IPS DF 4.7 (cell line): ENCODE measurements at regions not wholly inside any gene's neighbourhood (a gene's known extent, or its start where the extent isn't known, plus 50 kb on each side); places are given as distances from the start of the nearest gene placed in this dataset.
"Not testable (repeated sequence)": the region's sequence is repeated elsewhere in the genome, so short reads cannot be mapped to it uniquely, and the experiment has no call there.

ENCODE experiments used
- DNase-seq: peaks from one replicate; pipeline ENCODE4 v3.0.0-alpha.2; 2013; ENCODE audit warnings: low spot score; ENCODE audit errors: extremely low read depth

DNA sequence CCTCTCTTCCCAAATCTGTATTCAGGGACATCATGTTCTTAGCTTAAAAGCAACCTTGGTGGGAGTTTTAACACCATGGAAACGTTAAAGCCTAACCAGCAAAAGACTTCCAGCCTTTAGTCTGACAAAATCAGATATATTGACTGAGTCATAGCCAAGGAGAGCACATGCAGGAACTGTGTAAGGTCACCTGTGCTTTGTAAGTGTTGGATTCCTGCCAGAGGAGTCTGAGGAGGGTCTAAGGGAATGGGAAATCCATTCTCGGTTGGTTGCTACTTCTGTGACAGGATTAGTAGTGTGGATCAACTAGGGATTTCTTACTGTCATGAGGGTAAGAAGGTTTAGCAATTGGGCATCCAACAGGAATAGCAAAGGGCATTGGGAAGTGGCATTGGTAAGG, 142.0 kb upstream of the CHD1 start:
- no peak for DNase-seq

DNA sequence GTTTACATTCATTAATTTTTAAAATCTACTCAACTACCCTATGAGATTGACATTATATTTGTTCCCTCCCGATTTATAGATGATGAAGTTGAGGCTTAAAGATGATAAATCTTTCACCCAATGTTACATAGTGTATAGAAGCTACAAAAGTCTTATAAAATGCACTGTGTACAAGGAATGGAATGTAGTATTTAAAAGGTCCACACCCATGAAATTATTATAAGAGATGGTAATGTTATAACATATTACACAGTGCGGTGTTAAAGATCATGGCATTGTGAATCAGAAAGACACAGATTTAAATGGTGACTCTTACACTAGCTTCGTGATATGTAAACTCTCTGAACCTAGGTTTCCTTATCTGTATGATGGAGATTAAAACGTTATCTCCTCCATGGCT, 141.6 kb upstream of the CHD1 start:
- no peak for DNase-seq

DNA sequence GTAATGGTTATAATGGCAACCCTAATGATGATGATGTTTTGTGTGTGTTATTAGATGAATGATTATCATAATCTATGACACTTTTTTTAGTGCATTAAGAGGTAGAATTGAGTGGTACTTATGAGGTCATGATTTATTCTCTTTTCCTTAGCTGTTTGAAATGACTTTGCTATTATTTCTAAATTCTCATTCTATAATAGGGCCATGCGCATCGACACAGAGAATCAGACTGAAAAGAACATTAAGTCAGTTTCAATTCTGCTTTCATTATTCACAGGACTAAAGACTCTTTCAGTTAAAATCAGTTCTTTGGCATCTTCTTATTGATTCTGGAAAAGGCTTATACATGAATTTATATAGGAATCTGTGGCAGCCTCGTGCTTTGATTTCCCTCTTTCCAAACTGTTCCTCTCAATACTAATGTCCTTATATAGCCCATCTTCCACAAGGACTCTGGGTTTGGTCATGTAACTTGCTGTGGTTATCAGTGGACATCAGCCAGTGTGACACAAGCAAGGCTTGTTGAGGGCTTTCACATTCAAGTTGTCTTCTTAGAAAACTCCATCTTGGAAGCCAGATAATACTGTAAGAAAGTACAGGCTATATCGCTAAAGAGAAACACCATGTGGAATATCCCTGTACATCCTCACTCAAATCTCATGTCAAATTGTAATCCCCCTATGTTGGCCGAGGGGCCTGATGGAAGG, 140.3 kb upstream of the CHD1 start:
- no peak for DNase-seq

DNA sequence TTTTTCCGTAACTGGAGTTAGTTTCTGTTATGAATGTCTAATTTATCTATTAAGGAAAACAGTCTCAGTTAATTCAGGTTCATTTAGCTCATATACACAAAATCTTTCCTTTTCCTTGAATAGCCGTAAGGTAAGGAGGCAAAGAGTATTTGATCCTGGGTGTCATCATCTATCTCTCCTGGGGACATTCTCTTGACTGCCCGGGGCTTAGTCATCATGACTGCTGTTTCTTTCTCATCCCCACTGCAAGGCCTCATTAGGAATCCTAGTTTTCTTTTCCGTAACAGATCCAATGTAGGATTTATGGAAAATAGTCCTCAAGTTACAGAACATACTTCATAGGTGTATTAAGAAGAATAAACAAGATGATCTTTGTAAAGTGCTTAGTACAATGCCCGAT, 134.9 kb upstream of the CHD1 start:
- no peak for DNase-seq

DNA sequence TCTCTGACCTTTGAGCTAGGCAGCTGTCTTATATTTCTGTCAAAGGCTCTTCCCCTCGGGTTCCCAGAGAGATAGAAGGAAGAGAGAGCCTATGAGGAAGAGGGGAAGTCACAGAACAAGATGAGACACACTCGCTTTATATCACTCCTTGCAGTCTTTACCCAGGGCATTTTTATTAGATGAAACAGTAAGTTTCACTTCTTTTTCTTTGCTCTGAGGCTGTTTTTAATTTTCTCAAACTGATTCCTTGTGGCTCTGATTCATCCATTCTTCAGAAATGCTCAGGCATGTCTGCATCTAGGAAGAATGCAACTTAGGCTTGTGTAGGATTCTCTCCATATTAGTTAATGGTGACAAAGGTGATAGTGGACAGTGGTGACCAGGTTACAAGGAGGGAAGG, 132.9 kb upstream of the CHD1 start:
- DNase-seq: no peak

DNA sequence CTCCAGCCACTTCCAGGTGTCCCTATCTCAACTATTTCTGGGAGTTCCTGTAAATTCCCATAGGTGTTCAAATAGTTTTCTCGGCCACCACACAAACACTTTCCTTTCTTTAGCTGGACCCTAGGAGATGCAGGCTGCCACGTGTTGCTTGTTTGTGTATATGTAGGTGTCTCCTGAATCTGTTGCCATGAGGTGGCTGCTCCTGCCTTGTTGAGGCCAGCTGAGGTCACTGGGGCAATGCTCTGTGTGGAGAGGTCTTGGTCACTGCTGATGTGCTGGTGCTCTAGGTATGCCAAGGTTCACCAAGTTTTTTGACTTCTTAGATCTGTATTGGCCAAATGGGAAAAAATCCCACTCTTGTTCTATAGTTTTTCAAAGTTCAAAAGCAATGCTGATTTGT, 132.5 kb upstream of the CHD1 start:
- DNase-seq: no peak

DNA sequence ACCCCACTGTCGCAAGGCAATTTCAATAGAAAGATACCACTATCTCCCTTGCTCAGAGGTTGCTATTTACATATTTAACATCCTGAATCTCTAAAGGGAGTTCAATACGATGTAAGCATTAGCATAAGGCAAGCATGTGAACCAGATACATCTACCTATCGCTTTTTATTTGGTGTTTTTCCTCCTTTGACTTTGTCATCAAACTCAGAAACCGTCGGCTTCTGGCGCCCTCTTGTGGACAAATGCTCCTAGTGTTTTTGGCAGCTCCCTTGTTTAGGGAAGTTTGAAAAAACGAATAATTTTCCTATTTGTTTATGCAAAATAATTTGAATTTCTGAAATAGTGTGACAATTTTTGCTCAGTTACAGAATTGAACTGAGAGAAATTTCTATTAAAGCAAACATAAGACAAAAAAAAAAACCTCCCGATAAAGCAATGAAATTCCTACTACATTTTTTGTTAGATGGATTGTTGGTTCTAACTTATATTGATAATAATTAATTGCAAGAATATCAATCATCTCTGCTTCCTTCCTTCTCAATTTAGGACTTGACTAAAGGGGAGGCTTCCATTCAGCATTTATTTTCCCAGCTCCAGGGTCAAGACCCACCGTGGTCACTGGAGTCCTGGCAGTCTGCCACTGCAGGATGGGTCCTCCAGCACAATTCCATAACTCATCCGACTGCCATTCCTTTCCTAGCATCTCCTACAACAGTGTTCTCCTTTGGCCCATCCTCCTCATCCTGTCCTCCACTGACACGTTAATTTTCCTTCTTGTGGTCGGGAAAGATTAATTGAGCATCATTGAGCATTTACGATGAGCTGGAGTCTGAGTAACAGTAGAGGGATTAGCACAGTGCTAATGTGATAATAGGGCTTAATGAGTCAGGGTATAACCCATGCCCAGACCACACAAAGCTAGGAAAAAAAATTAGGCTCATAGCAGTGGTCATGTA, 131.8 kb upstream of the CHD1 start:
- DNase-seq: peak; percentile 25

DNA sequence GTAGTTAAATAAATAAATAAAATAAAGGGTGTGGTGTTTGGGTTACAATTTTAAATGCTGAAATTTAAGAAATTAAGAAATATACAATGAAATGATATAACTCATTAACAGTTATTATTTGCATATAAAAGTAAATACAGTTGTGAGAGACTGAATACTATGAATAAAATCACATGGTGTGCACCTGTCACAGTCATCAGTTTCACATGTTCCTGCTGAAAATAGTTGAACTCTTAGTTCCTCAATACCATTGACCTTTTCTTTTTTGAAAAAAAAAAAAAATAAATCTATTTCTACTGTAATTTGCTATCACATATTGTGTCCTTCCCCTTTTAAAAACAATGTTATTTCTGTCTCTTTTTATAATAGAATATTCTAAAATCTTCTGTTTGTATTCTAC, 130.9 kb upstream of the CHD1 start:
- no peak for DNase-seq

DNA sequence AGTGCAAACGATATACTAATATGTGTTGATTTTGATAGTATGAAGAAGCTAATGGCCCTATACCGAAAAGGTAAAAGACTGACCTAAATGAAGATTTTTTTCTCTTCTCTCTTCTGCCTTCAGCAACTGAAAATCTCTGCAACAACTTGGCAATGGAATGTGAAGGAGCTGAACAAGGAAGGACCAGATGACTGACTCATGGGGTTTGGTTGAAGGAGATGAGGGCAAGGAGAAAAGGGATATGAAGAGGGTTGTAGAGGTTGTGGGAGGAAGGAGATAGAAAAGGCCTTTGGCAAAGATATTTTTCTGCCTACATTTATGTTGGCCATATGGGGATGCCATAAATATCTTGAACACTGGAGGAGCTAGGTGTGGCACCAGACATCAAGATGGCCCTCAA, 129.7 kb upstream of the CHD1 start:
- no peak for DNase-seq

DNA sequence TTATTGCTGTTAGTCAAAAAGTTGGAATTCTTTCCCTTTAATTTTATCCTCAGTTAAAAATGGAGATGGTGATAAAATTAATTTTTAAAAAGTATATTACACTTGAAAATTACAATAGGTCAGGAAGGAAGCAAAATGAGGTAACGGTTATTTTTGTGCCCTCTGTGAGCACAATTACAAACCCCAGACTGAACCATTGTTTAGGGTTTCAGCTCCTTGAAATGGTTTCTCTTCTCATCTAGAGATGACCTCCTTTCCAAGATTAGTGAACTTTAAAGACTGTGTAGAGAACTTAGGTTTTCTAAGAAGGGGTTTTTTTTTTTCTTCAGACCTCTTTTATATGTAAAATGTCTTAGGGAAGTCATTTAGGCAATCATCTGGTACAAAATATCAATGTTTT, 126.2 kb upstream of the CHD1 start:
- DNase-seq: no peak

DNA sequence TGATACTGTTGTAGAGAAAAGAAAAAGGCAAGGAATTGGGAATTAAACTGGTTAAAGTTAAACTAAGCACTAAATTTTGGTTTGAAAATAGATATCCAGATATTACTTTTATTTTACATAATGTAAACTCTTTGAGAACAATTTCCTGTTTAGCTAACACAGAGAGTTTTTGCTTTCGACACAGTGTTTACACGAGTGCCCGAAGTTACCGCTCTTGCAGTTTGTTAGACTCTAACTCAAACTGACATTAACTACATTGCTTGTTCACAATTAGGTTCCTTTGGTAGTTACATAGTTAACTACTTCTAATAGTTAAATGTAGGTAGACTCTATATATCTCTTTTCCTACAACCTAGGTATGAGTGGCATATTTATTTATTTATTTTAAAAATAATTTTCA, 117.1 kb upstream of the CHD1 start:
- no peak for DNase-seq

DNA sequence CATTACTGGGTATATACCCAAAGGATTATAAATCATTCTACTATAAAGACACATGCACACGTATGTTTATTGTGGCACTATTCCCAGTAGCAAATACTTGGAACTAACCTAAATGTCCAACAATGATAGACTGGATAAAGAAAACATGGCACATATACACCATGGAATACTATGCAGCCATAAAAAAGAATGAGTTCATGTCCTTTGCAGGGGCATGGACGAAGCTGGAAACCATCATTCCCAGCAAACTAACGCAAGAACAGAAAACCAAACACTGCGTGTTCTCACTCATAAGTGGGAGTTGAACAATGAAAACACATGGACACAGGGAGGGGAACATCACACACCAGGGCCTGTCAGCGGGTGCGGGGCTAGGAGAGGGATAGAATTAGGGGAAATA, 114.5 kb upstream of the CHD1 start:
- DNase-seq: not testable (repeated sequence)

DNA sequence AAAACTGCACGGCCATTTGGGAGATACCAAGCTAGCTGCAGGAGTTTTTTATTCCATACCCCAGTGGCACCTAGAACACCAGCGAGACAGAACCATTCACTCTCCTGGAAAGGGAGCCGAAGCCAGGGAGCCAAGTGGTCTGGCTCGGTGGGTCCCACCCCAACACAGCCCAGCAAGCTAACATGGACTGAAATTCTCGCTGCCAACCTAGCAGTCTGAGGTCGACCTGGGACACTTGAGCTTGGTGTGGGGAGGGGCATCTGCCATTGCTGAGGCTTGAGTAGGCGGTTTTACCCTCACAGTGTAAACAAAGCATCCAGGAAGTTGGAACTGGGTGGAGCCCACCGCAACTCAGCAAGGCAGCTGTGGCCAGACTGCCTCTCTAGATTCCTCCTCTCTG, 108.9 kb upstream of the CHD1 start:
- no peak for DNase-seq

DNA sequence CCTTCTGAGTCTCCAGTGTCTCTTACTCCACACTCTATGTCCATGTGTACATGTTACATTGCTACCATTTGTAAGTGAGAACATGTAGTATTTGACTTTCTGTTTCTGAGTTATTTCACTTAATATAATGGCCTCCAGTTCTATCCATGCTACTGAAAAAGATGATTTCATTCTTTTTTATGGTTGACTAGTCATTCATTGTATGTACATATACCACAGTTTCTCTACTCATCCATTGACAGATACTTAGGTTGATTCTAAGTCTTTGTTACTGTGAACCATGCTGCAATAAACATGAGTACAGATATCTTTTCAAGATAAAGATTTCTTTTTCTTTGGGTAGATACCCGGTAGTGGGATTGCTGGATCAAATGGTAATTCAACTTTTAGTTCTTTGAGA, 107.1 kb upstream of the CHD1 start:
- DNase-seq: no peak

DNA sequence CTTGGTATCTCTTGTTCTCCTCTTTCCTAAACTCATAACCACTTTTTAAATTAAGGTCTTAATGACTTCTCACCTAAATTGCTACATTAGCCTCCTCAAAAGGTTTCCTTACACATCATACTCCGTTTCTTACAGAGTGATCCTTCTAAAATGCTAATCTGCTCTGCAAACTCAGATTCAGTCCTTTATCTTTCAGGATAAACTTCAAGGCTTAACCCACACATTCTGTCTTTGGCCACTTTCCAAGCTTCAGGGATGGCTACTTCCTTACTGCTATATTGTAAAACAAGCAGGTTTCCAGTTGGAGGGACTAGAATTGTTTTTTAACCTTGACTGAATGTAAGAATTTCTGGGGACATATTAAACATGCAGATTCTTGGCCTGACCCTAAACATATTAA, 105.5 kb upstream of the CHD1 start:
- DNase-seq: no peak

DNA sequence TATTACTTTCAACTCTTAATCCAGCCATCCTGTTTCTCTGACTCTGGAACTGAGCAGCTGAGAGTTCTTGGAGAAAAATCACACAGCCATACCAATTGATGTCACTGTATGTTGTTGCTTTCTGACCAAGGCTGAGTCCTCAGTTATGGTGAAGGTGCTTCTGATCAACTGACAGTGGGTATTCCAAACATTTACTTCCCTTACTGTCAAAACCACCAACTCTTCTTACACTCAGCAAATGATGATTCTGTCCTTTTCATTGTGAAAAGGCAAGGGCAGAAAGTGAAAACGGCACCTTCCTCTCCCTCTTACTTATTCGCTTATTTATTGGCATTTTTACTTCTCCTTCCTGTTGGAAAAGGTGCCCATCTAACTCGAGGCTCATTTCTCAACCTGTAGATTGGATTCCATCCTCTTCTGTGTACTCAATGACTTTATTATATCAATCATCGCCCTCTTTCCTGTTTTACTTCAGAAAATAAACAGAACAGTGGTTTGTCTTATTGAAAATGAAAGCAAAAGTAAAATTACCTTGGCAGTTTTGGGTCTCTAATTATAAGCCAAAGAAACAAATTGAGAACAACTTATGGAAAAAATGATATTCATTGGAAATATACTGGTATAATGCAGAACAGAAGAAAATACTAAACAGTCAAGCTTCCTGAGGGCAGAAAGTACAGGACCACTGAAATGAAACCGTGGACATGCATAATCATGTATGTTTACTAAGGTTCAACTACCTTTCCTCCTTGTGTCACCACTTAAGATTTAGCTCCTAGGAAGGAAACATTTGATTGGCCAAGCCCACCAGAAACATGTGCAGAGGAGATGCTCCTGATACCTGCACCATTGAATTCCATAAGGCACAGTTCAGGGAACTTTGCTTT, 104.5 kb upstream of the CHD1 start:
- DNase-seq: no peak

DNA sequence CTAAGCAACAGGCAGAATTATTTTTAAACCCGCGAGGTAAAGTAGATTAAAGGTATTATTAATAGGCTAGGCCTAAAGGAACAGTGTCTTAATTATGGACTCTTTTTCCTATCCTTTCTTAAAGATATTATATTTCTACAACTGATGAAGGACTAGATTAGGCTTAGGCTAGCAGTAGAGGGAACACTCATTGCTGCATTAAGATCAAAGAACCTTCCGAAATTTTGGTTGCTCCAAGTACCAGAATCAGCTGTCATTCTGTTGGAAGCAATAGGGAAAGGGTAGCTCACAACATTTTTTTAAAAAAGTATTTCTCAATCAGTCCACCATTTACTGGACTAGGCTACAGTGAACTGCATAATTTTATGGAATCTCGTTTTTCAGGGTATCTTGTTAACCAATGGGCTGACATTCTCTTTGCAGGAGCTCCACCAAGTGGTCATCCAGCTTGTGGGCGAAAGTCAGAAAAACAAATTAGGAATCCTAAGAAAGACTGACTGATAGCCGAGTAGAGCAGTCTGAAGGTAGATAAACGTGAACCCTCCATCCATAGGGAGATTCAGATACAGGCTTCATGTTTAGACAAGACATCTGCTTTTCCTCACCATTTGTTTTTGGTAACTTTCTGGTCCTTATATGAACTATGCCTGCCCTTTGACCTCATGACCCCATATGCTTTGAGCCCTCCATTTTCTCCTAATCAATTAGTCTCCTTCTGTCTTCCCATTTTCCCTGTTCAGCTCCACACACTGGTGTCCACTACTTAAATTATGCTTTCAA, 103.6 kb upstream of the CHD1 start:
- peak; percentile 49 for DNase-seq

DNA sequence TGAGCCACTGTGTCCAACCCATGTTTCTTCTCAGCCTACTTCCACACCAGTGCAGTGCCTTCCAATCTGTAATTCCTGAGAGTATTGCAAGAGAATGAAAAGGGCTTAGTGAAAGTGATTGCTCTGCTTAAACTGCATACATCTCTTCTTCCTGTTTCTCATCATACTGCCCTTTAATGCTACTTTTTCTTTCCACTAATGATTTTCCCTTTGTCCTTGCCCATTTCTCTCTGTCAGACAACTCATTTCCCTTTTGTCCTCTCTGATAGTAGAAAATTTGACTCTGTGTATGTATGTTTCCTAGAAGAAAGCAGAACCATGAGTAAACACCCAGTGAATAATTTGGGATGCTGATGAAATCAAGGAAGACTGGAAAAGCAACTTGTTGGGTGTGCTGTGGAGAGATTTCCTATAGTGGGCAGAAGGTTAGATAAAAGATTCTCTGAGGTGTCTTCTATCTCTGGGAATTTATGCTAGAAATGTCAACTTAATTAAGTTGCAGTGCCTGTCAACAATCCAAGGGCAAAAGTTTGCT, 102.2 kb upstream of the CHD1 start:
- DNase-seq: no peak

DNA sequence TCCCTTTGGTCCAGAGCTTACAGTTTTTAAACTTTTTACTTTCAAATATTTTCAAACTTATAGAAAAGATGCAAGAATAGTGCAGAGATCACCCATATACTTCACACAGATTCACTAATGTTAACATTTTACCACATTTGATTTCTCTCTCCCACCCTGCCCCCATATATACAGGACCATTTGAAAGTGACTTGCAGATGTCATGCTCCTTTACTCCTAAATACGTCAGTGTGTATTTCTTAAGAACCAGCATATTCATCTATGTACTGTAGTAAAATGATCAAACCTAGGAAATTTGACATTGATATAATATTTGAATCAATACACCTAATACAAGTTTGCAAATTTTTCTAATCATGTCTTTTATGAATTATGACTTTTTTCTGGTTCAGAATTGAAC, 100.4 kb upstream of the CHD1 start:
- no peak for DNase-seq

DNA sequence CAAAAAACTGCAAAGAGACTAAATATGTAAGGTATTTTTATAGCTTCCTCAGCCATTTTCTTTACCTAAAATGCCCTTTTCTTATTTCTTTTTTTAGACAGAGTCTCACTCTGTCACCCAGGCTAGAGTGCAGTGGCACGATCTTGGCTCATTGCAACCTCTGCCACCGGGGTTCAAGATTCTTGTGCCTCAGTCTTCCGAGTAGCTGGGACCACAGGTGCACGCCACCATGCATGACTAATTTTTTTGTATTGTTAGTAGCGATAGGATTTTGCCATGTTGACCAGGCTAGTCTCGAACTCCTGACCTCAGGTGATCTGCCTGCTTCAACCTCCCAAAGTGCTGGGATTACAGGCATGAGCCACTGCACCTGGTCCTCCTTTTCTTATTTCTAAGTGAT, 99.4 kb upstream of the CHD1 start:
- not testable (repeated sequence) for DNase-seq
